Small intestine (tissue), 7 donors: ENCODE measurements at regions not wholly inside any gene's neighbourhood (a gene's known extent, or its start where the extent isn't known, plus 50 kb on each side); places are given as distances from the start of the nearest gene placed in this dataset.

ENCODE experiments used
- DNase-seq, 2 donors: peaks; one replicate each; pipeline versions ENCODE4 v3.0.0 to v3.0.0-alpha.2; 2013
- FAIRE-seq: peaks from 2 replicates; lab custom pipeline; 2012; peaks lifted over from hg19 to GRCh38; lab: Jason Lieb, UNC
- H3K27ac ChIP-seq, 3 donors: one replicate each; pipeline ENCODE4 v1.5.1; 2013; ENCODE audit warnings: low read length in 2 of 3, mild to moderate bottlenecking in 2 of 3, control low read depth in 1 of 3, inconsistent platforms in 1 of 3, low read depth in 1 of 3, moderate library complexity in 1 of 3
- H3K27me3 ChIP-seq, 3 donors: one replicate each; pipeline ENCODE4 v1.6.1; 2013; ENCODE audit warnings: low read length in 3 of 3, inconsistent platforms in 1 of 3; ENCODE audit not compliant: control insufficient read depth in 3 of 3, insufficient read depth in 3 of 3
- H3K36me3 ChIP-seq, 3 donors: one replicate each; pipeline ENCODE4 v1.6.1; 2013; ENCODE audit warnings: low read length in 3 of 3, inconsistent platforms in 1 of 3, low read depth in 1 of 3, mild to moderate bottlenecking in 1 of 3, moderate library complexity in 1 of 3; ENCODE audit not compliant: control insufficient read depth in 3 of 3, insufficient read depth in 2 of 3
- H3K4me1 ChIP-seq, 3 donors: one replicate each; pipeline ENCODE4 v1.6.1; 2013; ENCODE audit warnings: low read length in 2 of 3, inconsistent platforms in 1 of 3, low read depth in 1 of 3, mild to moderate bottlenecking in 1 of 3, moderate library complexity in 1 of 3; ENCODE audit not compliant: control insufficient read depth in 3 of 3, insufficient read depth in 2 of 3
- H3K4me3 ChIP-seq, 3 donors: one replicate each; pipeline ENCODE4 v1.5.1; 2013; ENCODE audit warnings: low read length in 3 of 3, control low read depth in 1 of 3, inconsistent platforms in 1 of 3, low read depth in 1 of 3, mild to moderate bottlenecking in 1 of 3, moderate library complexity in 1 of 3
- H3K9me3 ChIP-seq, 2 donors: one replicate each; pipeline ENCODE4 v1.6.1; 2013; ENCODE audit warnings: low read depth in 1 of 2, low read length in 1 of 2; ENCODE audit not compliant: control insufficient read depth in 2 of 2, insufficient read depth in 1 of 2
- WGBS, 3 donors: extraction: QIAGEN DNeasy Blood & Tissue Kit; methylation state at CpG; one replicate each; pipeline ENCODE4 v1.1.7; 2013; 5-methylcytosine and 5-hydroxymethylcytosine counted together
- donor health status: healthy with polysubstance abuse.
- donor health status: control.
- donor health status: control.
- donor health status: Bipolar disorder and iron deficiency.
- donor health status: healthy.

DNA sequence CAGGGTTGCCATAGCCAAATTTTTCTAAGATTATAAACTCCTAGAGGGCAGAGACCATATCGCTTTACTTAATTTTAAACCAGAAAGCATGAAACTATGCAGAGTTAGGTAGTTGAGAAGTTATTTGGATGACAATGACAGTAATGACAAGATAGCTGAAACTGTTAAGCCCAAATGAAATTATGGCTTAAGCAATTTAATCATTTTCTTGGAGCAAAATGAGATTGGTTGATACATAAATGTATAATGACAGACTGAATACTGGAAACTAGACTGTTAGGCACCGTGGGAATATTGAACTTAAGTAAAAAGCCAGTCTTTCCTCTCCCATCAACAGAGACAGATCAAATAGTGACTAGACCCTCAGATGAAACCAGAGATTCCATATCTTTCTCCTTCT is 670.3 kb upstream of the NRSN1 start:
- no peak for FAIRE-seq
- no peak overlapping the region for H3K27ac ChIP-seq

GRCh38 chr6:23456396-23456795 is 669.6 kb upstream of the NRSN1 start:
- no peaks in the 10 kb centered on the region for H3K27me3 ChIP-seq
- no peak overlapping the region for H3K4me3 ChIP-seq
- FAIRE-seq (no peak), DNase-seq (no peak)
- H3K27ac ChIP-seq, result no peak overlapping the region
- H3K9me3 ChIP-seq, result no peaks in the 10 kb centered on the region
- H3K36me3 ChIP-seq, result no peaks in the 10 kb centered on the region
- H3K4me1 ChIP-seq, result no peaks in the 10 kb centered on the region

More for the DNA sequence above, 670.3 kb upstream of the NRSN1 start:
- no peak overlapping the region for H3K4me3 ChIP-seq
- WGBS, 3 donors, result 81 to 90% (median 88%) methylated on average over 2 of the region's 2 CpGs
- no peaks in the 10 kb centered on the region for H3K9me3 ChIP-seq
- H3K4me1 ChIP-seq, result no peaks in the 10 kb centered on the region
- no peaks in the 10 kb centered on the region for H3K27me3 ChIP-seq
- no peaks in the 10 kb centered on the region for H3K36me3 ChIP-seq
- DNase-seq, result no peak

- H3K9me3 ChIP-seq, result no peaks in the 10 kb centered on the region
- DNase-seq, result no peak
- no peak for FAIRE-seq
- H3K4me3 ChIP-seq, result no peak overlapping the region
- no peaks in the 10 kb centered on the region for H3K36me3 ChIP-seq
- WGBS, 3 donors, result 28 to 64% (median 59%) methylated on average over 2 of the region's 2 CpGs
- no peaks in the 10 kb centered on the region for H3K4me1 ChIP-seq
- H3K27me3 ChIP-seq, result no peaks in the 10 kb centered on the region
- H3K27ac ChIP-seq, result no peak overlapping the region
Measured at GRCh38 chr6:23457321-23457720, 668.7 kb upstream of the NRSN1 start.

DNA sequence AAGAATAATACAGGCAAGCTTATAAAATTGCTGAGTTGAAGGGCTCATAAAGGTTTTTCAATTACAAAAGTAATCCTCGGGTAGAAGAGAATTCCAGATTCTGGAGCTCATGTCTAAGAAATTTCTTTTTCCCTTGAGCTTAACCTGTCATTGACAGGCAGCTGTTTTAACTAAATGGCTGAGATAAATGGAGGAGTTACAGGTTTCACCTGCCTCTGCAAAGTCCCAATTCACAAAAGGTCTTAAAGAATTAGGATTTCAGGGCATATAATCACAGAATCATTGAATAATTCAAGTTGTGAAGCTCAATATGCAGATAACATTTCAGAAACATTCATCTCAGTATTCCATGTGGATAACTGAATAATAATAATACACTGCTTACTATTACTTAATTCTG is 660.1 kb upstream of the NRSN1 start:
- no peak for FAIRE-seq
- DNase-seq, result no peak
- no peak overlapping the region for H3K27ac ChIP-seq

GRCh38 chr6:23477586-23477985 is 648.4 kb upstream of the NRSN1 start:
- no peak for FAIRE-seq
- WGBS, 3 donors, result 70 to 81% (median 80%) methylated on average over 3 of the region's 3 CpGs
- no peaks in the 10 kb centered on the region for H3K4me1 ChIP-seq

More for the DNA sequence above, 660.1 kb upstream of the NRSN1 start:
- WGBS, 3 donors, result 63 to 75% (median 68%) methylated on average over 1 of the region's 1 CpG
- H3K9me3 ChIP-seq, result no peaks in the 10 kb centered on the region
- H3K27me3 ChIP-seq, result no peaks in the 10 kb centered on the region
- no peaks in the 10 kb centered on the region for H3K4me1 ChIP-seq
- H3K36me3 ChIP-seq, result no peaks in the 10 kb centered on the region
- H3K4me3 ChIP-seq, result no peak overlapping the region

DNA sequence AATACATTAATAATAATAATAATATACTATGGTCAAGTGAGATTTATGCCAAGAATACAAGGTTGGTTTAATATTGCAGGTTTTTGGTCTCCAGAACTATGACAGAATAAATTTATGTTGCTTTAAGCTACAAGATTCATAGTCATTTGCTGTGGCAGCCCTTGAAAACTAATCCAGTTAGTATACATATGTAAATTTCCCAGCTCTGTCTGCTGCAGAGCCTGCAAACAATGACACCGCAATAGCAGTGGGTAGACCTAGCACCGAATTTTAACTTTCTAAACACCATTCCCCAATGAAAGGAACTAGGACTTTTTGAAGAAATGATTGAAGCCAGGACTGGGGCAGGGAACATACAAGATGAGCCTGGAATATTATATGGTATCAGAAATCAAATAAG is 647.7 kb upstream of the NRSN1 start:
- WGBS, 3 donors, result 65 to 81% (median 66%) methylated on average over 2 of the region's 2 CpGs
- H3K27ac ChIP-seq, result no peak overlapping the region
- FAIRE-seq (no peak), DNase-seq (no peak)
- no peaks in the 10 kb centered on the region for H3K9me3 ChIP-seq
- no peaks in the 10 kb centered on the region for H3K36me3 ChIP-seq
- no peak overlapping the region for H3K4me3 ChIP-seq
- no peaks in the 10 kb centered on the region for H3K4me1 ChIP-seq
- no peaks in the 10 kb centered on the region for H3K27me3 ChIP-seq

More at GRCh38 chr6:23477586-23477985, 648.4 kb upstream of the NRSN1 start:
- H3K4me3 ChIP-seq, result no peak overlapping the region
- H3K9me3 ChIP-seq, result no peaks in the 10 kb centered on the region
- no peak overlapping the region for H3K27ac ChIP-seq
- no peak for DNase-seq
- H3K27me3 ChIP-seq, result no peaks in the 10 kb centered on the region
- no peaks in the 10 kb centered on the region for H3K36me3 ChIP-seq

GRCh38 chr6:23483896-23484295 is 642.1 kb upstream of the NRSN1 start:
- H3K4me3 ChIP-seq, result no peak overlapping the region
- H3K9me3 ChIP-seq, result no peaks in the 10 kb centered on the region
- no peaks in the 10 kb centered on the region for H3K36me3 ChIP-seq
- no peaks in the 10 kb centered on the region for H3K27me3 ChIP-seq
- H3K4me1 ChIP-seq, result no peaks in the 10 kb centered on the region
- DNase-seq (no peak), FAIRE-seq (no peak)
- no peak overlapping the region for H3K27ac ChIP-seq

- DNase-seq, result no peak
- Histone ChIP-seq H3K4me3 (no peak overlapping the region), H3K9me3 (peaks cover 0 to 3% of the 10 kb centered on the region in 2 donors), H3K27ac (no peak overlapping the region), H3K27me3 (no peaks in the 10 kb centered on the region), H3K36me3 (no peaks in the 10 kb centered on the region), H3K4me1 (no peaks in the 10 kb centered on the region)
- WGBS, 3 donors, result 83 to 91% (median 88%) methylated on average over 4 of the region's 4 CpGs
- FAIRE-seq, result no peak
Measured at GRCh38 chr6:23494367-23494766, 631.6 kb upstream of the NRSN1 start.

- 38 to 52% (median 45%) methylated on average over 4 of the region's 4 CpGs for WGBS, 3 donors
- no peak for FAIRE-seq
- H3K9me3 ChIP-seq, result no peaks in the 10 kb centered on the region
- no peaks in the 10 kb centered on the region for H3K36me3 ChIP-seq
- H3K4me1 ChIP-seq, result no peaks in the 10 kb centered on the region
- DNase-seq, result no peak
- no peak overlapping the region for H3K4me3 ChIP-seq
- H3K27me3 ChIP-seq, result no peaks in the 10 kb centered on the region
- H3K27ac ChIP-seq, result no peak overlapping the region
Measured at GRCh38 chr6:23498013-23498412, 628.0 kb upstream of the NRSN1 start.
